H1 (cell line): ENCODE measurements at regions not wholly inside any gene's neighbourhood (a gene's known extent, or its start where the extent isn't known, plus 50 kb on each side); places are given as distances from the start of the nearest gene placed in this dataset.

Experiments used
- CTCF ChIA-PET: fragments of 300-600 bp; sonication (Branson Sonifier 250); formaldehyde crosslinking; loops from one replicate; lab custom pipeline; 2021; ENCODE audit not compliant: partially characterized antibody; lab: Charles Lee
- POLR2A ChIA-PET: fragments of 300-600 bp; sonication (Branson Sonifier 250); formaldehyde crosslinking; loops from one replicate; lab custom pipeline; 2021; ENCODE audit warnings: inconsistent platforms; ENCODE audit not compliant: partially characterized antibody; lab: Charles Lee
- DNase-seq, 2 experiments: peaks; one replicate each; pipeline versions ENCODE4 v3.0.0 to v3.0.0-alpha.2; 2010 to 2022; ENCODE audit warnings: low spot score in 2 of 2, low read depth in 1 of 2, mixed read lengths in 1 of 2
- FAIRE-seq: peaks from 2 replicates; lab custom pipeline; 2011; peaks lifted over from hg19 to GRCh38; lab: Jason Lieb, UNC
- H2AFZ ChIP-seq: 2 replicates; pipeline ENCODE4 v1.8.1; 2012; ENCODE audit warnings: low read length, inconsistent platforms
- H2AK5ac ChIP-seq: 2 replicates; pipeline ENCODE4 v1.6.1; 2013; ENCODE audit warnings: low read depth, low read length
- H2BK120ac ChIP-seq: replicated peaks from 2 replicates; pipeline ENCODE3; 2013; ENCODE audit warnings: low read depth, low read length, inconsistent platforms
- H2BK12ac ChIP-seq: 2 replicates; pipeline ENCODE4 v1.6.1; 2013; ENCODE audit warnings: low read depth, low read length
- H2BK15ac ChIP-seq: 2 replicates; pipeline ENCODE4 v1.6.1; 2013; ENCODE audit warnings: low read length
- H2BK20ac ChIP-seq: 2 replicates; pipeline ENCODE4 v1.6.1; 2013; ENCODE audit warnings: low read length
- H2BK5ac ChIP-seq: 2 replicates; pipeline ENCODE4 v1.6.1; 2013; ENCODE audit warnings: low read depth, low read length
- H3K14ac ChIP-seq: 2 replicates; pipeline ENCODE4 v1.6.1; 2013; ENCODE audit warnings: inconsistent platforms; ENCODE audit not compliant: insufficient read length
- H3K18ac ChIP-seq: 2 replicates; pipeline ENCODE4 v1.6.1; 2013; ENCODE audit warnings: low read length; ENCODE audit errors: extremely low read depth
- H3K23ac ChIP-seq: 2 replicates; pipeline ENCODE4 v1.6.1; 2013; ENCODE audit warnings: inconsistent platforms; ENCODE audit not compliant: insufficient read length
- H3K23me2 ChIP-seq: 2 replicates; pipeline ENCODE4 v1.6.1; 2013; ENCODE audit warnings: low read depth, low read length
- H3K27ac ChIP-seq: 2 replicates; pipeline ENCODE4 v1.6.1; 2011; ENCODE audit warnings: low read depth, low read length, inconsistent platforms
- H3K27me3 ChIP-seq, 4 experiments: replicated peaks in 1 of 4; 1 replicate in 1 of 4; 2 replicates in 3 of 4; pipeline versions ENCODE4 v1.6.1 to v1.8.1; 2011 to 2013; ENCODE audit warnings: low read length in 3 of 4, mild to moderate bottlenecking in 3 of 4, inconsistent platforms in 2 of 4, mixed read lengths in 2 of 4, moderate library complexity in 1 of 4; ENCODE audit not compliant: control insufficient read depth in 3 of 4, insufficient read depth in 3 of 4; ENCODE audit errors: extremely low read depth in 1 of 4
- H3K36me3 ChIP-seq, 4 experiments: 2 replicates each; pipeline versions ENCODE4 v1.6.1 to v1.8.1; 2011 to 2013; ENCODE audit warnings: mild to moderate bottlenecking in 4 of 4, low read length in 3 of 4, moderate library complexity in 2 of 4, control low read depth in 1 of 4, inconsistent platforms in 1 of 4; ENCODE audit not compliant: insufficient read depth in 4 of 4, control insufficient read depth in 2 of 4
- H3K4ac ChIP-seq: replicated peaks from 2 replicates; pipeline ENCODE3; 2013; ENCODE audit warnings: low read length, low read depth, mixed read lengths, inconsistent platforms; ENCODE audit not compliant: insufficient read length
- H3K4me1 ChIP-seq, 4 experiments: replicated peaks in 1 of 4; 1 replicate in 1 of 4; 2 replicates in 3 of 4; pipeline versions ENCODE4 v1.6.1 to v1.8.1; 2011 to 2013; ENCODE audit warnings: low read length in 3 of 4, inconsistent platforms in 2 of 4, mixed read lengths in 1 of 4; ENCODE audit not compliant: insufficient read depth in 4 of 4, control insufficient read depth in 3 of 4
- H3K4me2 ChIP-seq, 2 experiments: 2 replicates each; pipeline versions ENCODE4 v1.6.1 to v1.8.1; 2011 to 2013; ENCODE audit warnings: low read depth in 2 of 2, low read length in 2 of 2, control low read depth in 1 of 2, inconsistent platforms in 1 of 2, mild to moderate bottlenecking in 1 of 2; ENCODE audit not compliant: insufficient read depth in 1 of 2
- H3K4me3 ChIP-seq, 4 experiments: fragments of 200-600, 300-600 bp in 1 of 4; sonication (generic), shearing (Covaris generic), sonication (Bioruptor Twin) in 1 of 4; 2 replicates each; pipeline versions ENCODE4 v1.5.1 to v1.8.1; 2011 to 2016; ENCODE audit warnings: low read length in 4 of 4, low read depth in 3 of 4, control low read depth in 2 of 4, inconsistent platforms in 2 of 4, mild to moderate bottlenecking in 2 of 4, mixed read lengths in 1 of 4, moderate library complexity in 1 of 4; ENCODE audit not compliant: insufficient read depth in 2 of 4; ENCODE audit errors: extremely low read depth in 1 of 4
- H3K56ac ChIP-seq: replicated peaks from 2 replicates; pipeline ENCODE3; 2013; ENCODE audit warnings: low read depth, mild to moderate bottlenecking, mixed read lengths, low read length, inconsistent platforms; ENCODE audit not compliant: insufficient read length
- H3K79me1 ChIP-seq: 2 replicates; pipeline ENCODE4 v1.6.1; 2013; ENCODE audit warnings: low read depth, low read length, control low read depth
- H3K79me2 ChIP-seq, 2 experiments: 2 replicates each; pipeline versions ENCODE4 v1.6.1 to v1.8.1; 2012 to 2013; ENCODE audit warnings: low read length in 2 of 2, mild to moderate bottlenecking in 2 of 2, inconsistent platforms in 1 of 2; ENCODE audit not compliant: insufficient read depth in 2 of 2, control insufficient read depth in 1 of 2
- H3K9ac ChIP-seq, 4 experiments: replicated peaks in 1 of 4; 1 replicate in 1 of 4; 2 replicates in 3 of 4; pipeline versions ENCODE4 v1.6.1 to v1.8.1; 2011 to 2013; ENCODE audit warnings: low read depth in 3 of 4, low read length in 3 of 4, control low read depth in 2 of 4, mild to moderate bottlenecking in 2 of 4, moderate library complexity in 2 of 4, inconsistent platforms in 1 of 4; ENCODE audit errors: extremely low read depth in 1 of 4
- H3K9me3 ChIP-seq, 2 experiments: 2 replicates each; pipeline versions ENCODE4 v1.6.1 to v1.8.1; 2012 to 2013; ENCODE audit warnings: mild to moderate bottlenecking in 2 of 2, moderate library complexity in 2 of 2, control low read depth in 1 of 2, inconsistent platforms in 1 of 2, low read depth in 1 of 2, low read length in 1 of 2, mixed read lengths in 1 of 2; ENCODE audit not compliant: insufficient read depth in 2 of 2
- H4K20me1 ChIP-seq, 2 experiments: replicated peaks in 1 of 2; 2 replicates each; pipeline versions ENCODE3 to v1.8.1; 2011 to 2013; ENCODE audit warnings: inconsistent platforms in 2 of 2, low read length in 2 of 2, mild to moderate bottlenecking in 1 of 2; ENCODE audit not compliant: insufficient read depth in 2 of 2, control insufficient read depth in 1 of 2
- H4K5ac ChIP-seq: 2 replicates; pipeline ENCODE4 v1.6.1; 2013; ENCODE audit warnings: low read length, low read depth, mixed read lengths, inconsistent platforms; ENCODE audit not compliant: insufficient read length
- H4K8ac ChIP-seq: 2 replicates; pipeline ENCODE4 v1.8.0; 2013; ENCODE audit warnings: mild to moderate bottlenecking, moderate library complexity, low read length, inconsistent platforms; ENCODE audit not compliant: insufficient read depth; ENCODE audit errors: extremely low read depth
- H4K91ac ChIP-seq: replicated peaks from 2 replicates; pipeline ENCODE3; 2013; ENCODE audit warnings: low read length, mixed read lengths, inconsistent platforms; ENCODE audit not compliant: insufficient read length
- ASH2L ChIP-seq: fragments of 200-600, 300-600 bp; sonication (generic); IDR thresholded peaks from one replicate; pipeline ENCODE4 v1.7.1; 2017; ENCODE audit warnings: low read length
- BRCA1 ChIP-seq: IDR thresholded peaks from 2 replicates; pipeline ENCODE4 v1.6.1; 2012; ENCODE audit warnings: low read depth, low read length, improper control_type of control experiment
- CHD1 ChIP-seq: IDR thresholded peaks from 2 replicates; pipeline ENCODE4 v1.6.1; 2012; ENCODE audit warnings: low read depth, low read length, improper control_type of control experiment
- CHD2 ChIP-seq: IDR thresholded peaks from 2 replicates; pipeline ENCODE4 v1.6.1; 2012; ENCODE audit warnings: low read length, improper control_type of control experiment
- CTBP2 ChIP-seq: IDR thresholded peaks from 2 replicates; pipeline ENCODE4 v1.7.0; 2011; ENCODE audit warnings: borderline replicate concordance, mild to moderate bottlenecking, moderate library complexity, mixed read lengths, low read length; ENCODE audit not compliant: insufficient read depth, insufficient read length
- EGR1 ChIP-seq: IDR thresholded peaks from 2 replicates; pipeline ENCODE4 v1.6.1; 2011; ENCODE audit warnings: low read depth, low read length, borderline replicate concordance
- GTF2F1 ChIP-seq: IDR thresholded peaks from 2 replicates; pipeline ENCODE4 v1.6.1; 2012; ENCODE audit warnings: low read depth, low read length, improper control_type of control experiment, borderline replicate concordance
- NANOG ChIP-seq: IDR thresholded peaks from 2 replicates; pipeline ENCODE4 v1.6.1; 2011; ENCODE audit warnings: low read length, low read depth, mild to moderate bottlenecking, inconsistent platforms; ENCODE audit not compliant: insufficient read depth, poor library complexity, severe bottlenecking
- RBBP5 ChIP-seq: IDR thresholded peaks from 2 replicates; pipeline ENCODE4 v1.7.1; 2012; ENCODE audit warnings: low read depth, mild to moderate bottlenecking, inconsistent platforms, low read length, moderate library complexity, borderline replicate concordance
- SAP30 ChIP-seq: fragments of 300-600 bp; sonication (generic); IDR thresholded peaks from 2 replicates; pipeline ENCODE4 v1.7.1; 2012; ENCODE audit warnings: low read length, moderate library complexity, mild to moderate bottlenecking, inconsistent platforms; ENCODE audit not compliant: insufficient read depth, insufficient replicate concordance
- SRF ChIP-seq: IDR thresholded peaks from 2 replicates; pipeline ENCODE4 v1.6.1; 2011; ENCODE audit warnings: mild to moderate bottlenecking, low read depth, low read length, moderate library complexity
- TAF7 ChIP-seq: optimal IDR thresholded peaks from 2 replicates; pipeline ENCODE3; 2011; ENCODE audit warnings: low read depth, mild to moderate bottlenecking, inconsistent platforms, low read length, moderate library complexity, borderline replicate concordance
- YY1 ChIP-seq: IDR thresholded peaks from 2 replicates; pipeline ENCODE4 v1.6.1; 2011; ENCODE audit warnings: low read depth, mild to moderate bottlenecking, low read length
- ZNF274 ChIP-seq: IDR thresholded peaks from 2 replicates; pipeline ENCODE4 v1.7.0; 2012; ENCODE audit warnings: low read length, borderline replicate concordance; ENCODE audit errors: extremely low read depth
- WGBS, 2 experiments: shearing (Covaris generic) in 1 of 2; methylation state at CpG; one replicate each; pipeline versions ENCODE4 v1.1.6 to v1.1.7; 2013 to 2015; ENCODE audit warnings: low lambda C conversion rate in 2 of 2, mixed read lengths in 2 of 2, inconsistent platforms in 1 of 2, low coverage in 1 of 2, missing lambda C conversion rate in 1 of 2; ENCODE audit not compliant: insufficient replicate concordance in 2 of 2, insufficient coverage in 1 of 2, insufficient read length in 1 of 2; ENCODE audit errors: extremely low coverage in 1 of 2, missing lambda C conversion rate in 1 of 2; 5-methylcytosine and 5-hydroxymethylcytosine counted together

DNA sequence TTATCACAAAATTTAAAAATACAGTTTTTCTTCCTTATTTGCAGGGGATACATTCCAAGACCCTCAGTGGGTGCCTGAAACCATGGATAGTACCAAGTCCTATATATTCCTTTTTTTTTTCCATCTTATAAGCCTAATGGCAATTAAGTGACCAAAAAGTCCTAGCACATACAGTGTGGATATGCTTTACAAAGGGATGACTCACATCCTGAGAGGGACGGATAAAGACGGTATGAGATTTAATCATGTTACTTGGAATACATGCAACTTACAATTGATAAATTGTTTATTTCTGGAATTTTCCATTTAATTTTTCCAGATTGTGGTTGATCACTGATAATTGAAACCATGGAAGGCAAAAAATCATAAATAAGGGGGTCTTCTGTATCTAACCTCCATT lies 181.2 kb upstream of the BRINP3 start:
- Histone ChIP-seq H2AK5ac (no peak overlapping the region), H3K4me1 (no peaks in the 10 kb centered on the region), H3K79me1 (no peaks in the 10 kb centered on the region), H2BK12ac (no peak overlapping the region), H3K56ac (no peak overlapping the region), H3K18ac (no peak overlapping the region), H2BK20ac (no peak overlapping the region), H2BK15ac (no peak overlapping the region), H4K91ac (no peak overlapping the region), H3K14ac (no peak overlapping the region), H3K4ac (no peak overlapping the region), H3K9me3 (no peaks in the 10 kb centered on the region), H3K27me3 (no peaks in the 10 kb centered on the region), H3K23me2 (no peaks in the 10 kb centered on the region), H3K9ac (no peak overlapping the region), H2AFZ (no peak overlapping the region), H3K4me3 (no peak overlapping the region), H4K20me1 (no peaks in the 10 kb centered on the region), H3K27ac (no peak overlapping the region), H4K8ac (no peak overlapping the region), H3K23ac (no peak overlapping the region), H2BK120ac (no peak overlapping the region), H3K4me2 (no peak overlapping the region), H3K79me2 (no peaks in the 10 kb centered on the region), H2BK5ac (no peak overlapping the region), H3K36me3 (no peaks in the 10 kb centered on the region), H4K5ac (no peak overlapping the region)
- DNase-seq (no peak), FAIRE-seq (no peak)
- ChIA-PET CTCF (no interaction called here), POLR2A (no interaction called here)
- WGBS, 2 experiments, result 98% methylated on average over 2 of the region's 2 CpGs; no CpG with 5 or more reads in 1 of the 2 experiments
- TF ChIP-seq TAF7 (no peak), CHD1 (no peak), SRF (no peak), RBBP5 (no peak), GTF2F1 (no peak), NANOG (no peak), CTBP2 (no peak), ASH2L (no peak), BRCA1 (no peak), ZNF274 (no peak), EGR1 (no peak), YY1 (no peak), SAP30 (no peak), CHD2 (no peak)
